ENCODE measurements at regions not wholly inside any gene's neighbourhood (a gene's known extent, or its start where the extent isn't known, plus 50 kb on each side); places are given as distances from the start of the nearest gene placed in this dataset.
A peak's percentile ranks its signal among the peaks of the same experiment; 100 is the strongest.
"Not testable (repeated sequence)": the region's sequence is repeated elsewhere in the genome, so short reads cannot be mapped to it uniquely, and the experiment has no call there.

- DNase-seq (ENCODE audit: low read depth): no peak
Observed at GRCh38 chr14:52202151-52202550, 65.3 kb upstream of the PTGDR start.

- DNase-seq (ENCODE audit: low read depth): no peak
Observed at GRCh38 chr14:52190337-52190931, 77.1 kb upstream of the PTGDR start.

GRCh38 chr14:52189325-52189724 is 78.2 kb upstream of the PTGDR start:
- DNase-seq (ENCODE audit: low read depth): no peak

- no peak for DNase-seq (ENCODE audit: low read depth)
Observed at GRCh38 chr14:52188381-52188780, 79.1 kb upstream of the PTGDR start.

GRCh38 chr14:52185178-52185577 is 82.3 kb upstream of the PTGDR start:
- peak; percentile 7 for DNase-seq (ENCODE audit: low read depth)

GRCh38 chr14:52182853-52183252 is 84.6 kb upstream of the PTGDR start:
- DNase-seq (ENCODE audit: low read depth): no peak

GRCh38 chr14:52179141-52179790 is 88.2 kb upstream of the PTGDR start:
- DNase-seq (ENCODE audit: low read depth): no peak

GRCh38 chr14:52175982-52176502 is 91.5 kb upstream of the PTGDR start:
- no peak for DNase-seq (ENCODE audit: low read depth)

GRCh38 chr14:52171932-52172331 is 95.6 kb upstream of the PTGDR start:
- DNase-seq (ENCODE audit: low read depth): peak; percentile 19

- no peak for DNase-seq (ENCODE audit: low read depth)
Observed at GRCh38 chr14:52166822-52167221, 98.0 kb upstream of the NID2 start.

GRCh38 chr14:52155651-52156213 is 86.9 kb upstream of the NID2 start:
- no peak for DNase-seq (ENCODE audit: low read depth)

GRCh38 chr14:52154992-52155650 is 86.3 kb upstream of the NID2 start:
- no peak for DNase-seq (ENCODE audit: low read depth)

- DNase-seq (ENCODE audit: low read depth): peak; percentile 26
Observed at GRCh38 chr14:52153939-52154338, 85.1 kb upstream of the NID2 start.

GRCh38 chr14:52150162-52150561 is 81.3 kb upstream of the NID2 start:
- DNase-seq (ENCODE audit: low read depth): no peak

- no peak for DNase-seq (ENCODE audit: low read depth)
Observed at GRCh38 chr14:52148371-52148770, 79.5 kb upstream of the NID2 start.

GRCh38 chr14:52146504-52146903 is 77.6 kb upstream of the NID2 start:
- DNase-seq (ENCODE audit: low read depth): no peak

- DNase-seq (ENCODE audit: low read depth): not testable (repeated sequence)
Observed at GRCh38 chr14:52144099-52144498, 75.2 kb upstream of the NID2 start.

- no peak for DNase-seq (ENCODE audit: low read depth)
Observed at GRCh38 chr14:52142504-52142903, 73.6 kb upstream of the NID2 start.

GRCh38 chr14:52131640-52132320 is 62.9 kb upstream of the NID2 start:
- peak; percentile 95 for DNase-seq (ENCODE audit: low read depth)

GRCh38 chr14:52129721-52130120 is 60.9 kb upstream of the NID2 start:
- no peak for DNase-seq (ENCODE audit: low read depth)

GRCh38 chr14:52125885-52126284 is 57.0 kb upstream of the NID2 start:
- no peak for DNase-seq (ENCODE audit: low read depth)
